ENCODE measurements at regions not wholly inside any gene's neighbourhood (a gene's known extent, or its start where the extent isn't known, plus 50 kb on each side); places are given as distances from the start of the nearest gene placed in this dataset.
"Not testable (repeated sequence)": the region's sequence is repeated elsewhere in the genome, so short reads cannot be mapped to it uniquely, and the experiment has no call there.

DNA sequence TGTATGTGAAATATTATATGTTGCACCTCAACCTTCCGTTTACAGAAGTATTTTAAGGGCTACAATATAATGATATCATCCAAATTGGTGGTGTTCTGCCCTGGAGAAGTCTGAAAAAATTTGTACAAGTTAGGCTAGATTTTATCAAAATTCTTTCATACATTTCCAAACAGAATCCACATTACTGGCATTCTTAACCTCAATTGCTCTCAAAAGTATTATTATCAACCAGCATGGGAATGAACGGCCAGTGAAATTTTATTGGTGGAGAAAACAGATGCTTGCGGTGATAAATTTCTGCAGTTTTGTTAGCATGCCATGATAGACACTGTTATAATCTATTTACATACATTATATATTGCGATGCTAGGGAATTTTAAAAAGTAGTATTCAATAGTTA is 88.3 kb upstream of the TFPI start:
- Mint-ChIP-seq H3K4me1 (no peaks in the 10 kb centered on the region), H3K36me3 (ENCODE audit: low read depth) (no peaks in the 10 kb centered on the region), H3K27me3 (no peaks in the 10 kb centered on the region), H3K4me3 (no peak overlapping the region), H3K9me3 (no peaks in the 10 kb centered on the region), H3K27ac (no peak overlapping the region)
- ChIA-PET CTCF (no interaction called here), POLR2A (no interaction called here)
- DNase-seq: no peak

DNA sequence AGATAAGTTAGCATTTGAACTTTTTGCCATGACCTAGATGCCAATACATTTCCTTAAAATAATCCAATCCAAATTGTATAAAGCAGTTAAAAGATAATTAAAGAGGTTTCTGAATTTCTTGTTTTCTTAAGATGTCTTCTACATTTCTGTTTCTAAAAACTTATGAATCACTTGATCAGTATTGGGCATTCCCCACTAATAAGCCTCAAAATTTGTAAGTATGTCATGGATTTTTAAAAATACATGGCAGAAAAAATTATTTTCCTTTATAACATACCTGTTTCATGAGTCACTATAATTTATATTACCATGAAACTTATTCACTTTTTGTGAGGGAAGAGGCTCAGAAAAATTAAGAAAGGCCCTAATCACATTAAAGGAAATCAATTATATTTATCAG is 90.3 kb upstream of the TFPI start:
- H3K27me3 Mint-ChIP-seq: no peaks in the 10 kb centered on the region
- no peak overlapping the region for H3K4me3 Mint-ChIP-seq
- DNase-seq: no peak
- no peaks in the 10 kb centered on the region for H3K4me1 Mint-ChIP-seq
- CTCF ChIA-PET: no interaction called here
- H3K36me3 Mint-ChIP-seq (ENCODE audit: low read depth): no peaks in the 10 kb centered on the region
- no peaks in the 10 kb centered on the region for H3K9me3 Mint-ChIP-seq
- H3K27ac Mint-ChIP-seq: no peak overlapping the region
- POLR2A ChIA-PET: no interaction called here

DNA sequence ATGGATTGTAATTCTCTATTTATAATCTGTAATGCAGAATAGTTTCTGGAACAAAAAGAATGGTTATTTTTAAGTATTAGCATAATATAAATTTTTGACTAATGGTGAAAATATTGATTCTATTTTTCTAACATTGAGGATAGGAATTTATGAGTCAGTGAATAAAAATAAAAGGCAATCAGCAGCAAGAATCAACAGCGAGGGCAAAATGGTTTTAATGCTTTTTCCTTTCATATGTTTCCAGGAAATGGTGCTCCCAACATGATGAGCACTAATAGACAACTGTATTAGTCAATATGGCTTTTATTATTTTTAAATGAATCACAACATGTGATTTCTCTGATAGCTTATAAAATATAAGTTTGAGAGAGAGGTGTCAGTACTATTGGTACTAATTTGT is 90.7 kb upstream of the TFPI start:
- CTCF ChIA-PET: no interaction called here
- H3K9me3 Mint-ChIP-seq: no peaks in the 10 kb centered on the region
- H3K4me1 Mint-ChIP-seq: no peaks in the 10 kb centered on the region
- H3K36me3 Mint-ChIP-seq (ENCODE audit: low read depth): no peaks in the 10 kb centered on the region
- DNase-seq: no peak
- no peaks in the 10 kb centered on the region for H3K27me3 Mint-ChIP-seq
- H3K4me3 Mint-ChIP-seq: no peak overlapping the region
- POLR2A ChIA-PET: no interaction called here
- no peak overlapping the region for H3K27ac Mint-ChIP-seq

DNA sequence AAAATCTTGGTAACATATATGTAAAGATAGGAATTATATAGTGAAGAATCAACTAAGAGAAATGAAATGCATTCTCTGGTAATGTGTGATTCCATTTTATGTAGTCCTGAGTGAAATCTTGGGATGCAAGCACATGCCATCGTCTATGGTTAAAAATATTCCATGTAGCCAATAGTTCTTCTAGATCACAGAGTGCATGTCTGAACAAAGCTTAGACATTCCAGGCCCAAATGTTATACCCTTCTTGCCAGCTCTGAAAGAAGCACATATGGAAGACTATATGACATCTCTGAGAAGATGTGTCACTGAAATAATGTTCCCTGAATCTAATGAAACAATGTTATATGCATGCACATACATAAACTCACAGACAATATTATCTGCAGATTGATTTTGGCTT is 92.3 kb upstream of the TFPI start:
- no peaks in the 10 kb centered on the region for H3K27me3 Mint-ChIP-seq
- H3K9me3 Mint-ChIP-seq: no peaks in the 10 kb centered on the region

DNA sequence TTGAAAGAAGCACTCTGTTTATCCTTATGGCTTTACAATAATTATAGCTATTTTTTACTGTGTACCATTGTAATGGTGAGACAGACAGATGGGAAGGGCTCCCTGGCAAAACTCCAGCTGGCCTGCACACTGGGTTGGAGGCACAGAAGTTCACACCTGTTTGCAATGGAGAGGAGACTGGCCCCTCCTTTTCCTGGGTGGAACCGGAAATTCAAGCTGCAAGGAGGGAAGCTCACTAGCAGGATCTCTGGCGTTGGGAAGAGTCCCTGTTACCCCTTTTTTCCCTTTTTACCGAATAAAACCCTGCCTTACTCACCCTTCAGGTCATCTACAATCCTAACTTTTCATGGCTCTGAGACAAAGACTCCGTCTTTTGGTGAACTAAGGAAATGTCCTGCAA is 100.3 kb upstream of the TFPI start:
- ChIA-PET POLR2A (no interaction called here), CTCF (no interaction called here)
- no peaks in the 10 kb centered on the region for H3K27me3 Mint-ChIP-seq
- no peaks in the 10 kb centered on the region for H3K4me1 Mint-ChIP-seq
- H3K4me3 Mint-ChIP-seq: no peak overlapping the region
- no peak for DNase-seq
- H3K9me3 Mint-ChIP-seq: no peaks in the 10 kb centered on the region
- no peaks in the 10 kb centered on the region for H3K36me3 Mint-ChIP-seq (ENCODE audit: low read depth)
- H3K27ac Mint-ChIP-seq: no peak overlapping the region

More for the DNA sequence above, 92.3 kb upstream of the TFPI start:
- CTCF ChIA-PET: no interaction called here
- POLR2A ChIA-PET: no interaction called here
- Mint-ChIP-seq H3K4me1 (no peaks in the 10 kb centered on the region), H3K4me3 (no peak overlapping the region), H3K27ac (no peak overlapping the region), H3K36me3 (ENCODE audit: low read depth) (no peaks in the 10 kb centered on the region)
- no peak for DNase-seq

DNA sequence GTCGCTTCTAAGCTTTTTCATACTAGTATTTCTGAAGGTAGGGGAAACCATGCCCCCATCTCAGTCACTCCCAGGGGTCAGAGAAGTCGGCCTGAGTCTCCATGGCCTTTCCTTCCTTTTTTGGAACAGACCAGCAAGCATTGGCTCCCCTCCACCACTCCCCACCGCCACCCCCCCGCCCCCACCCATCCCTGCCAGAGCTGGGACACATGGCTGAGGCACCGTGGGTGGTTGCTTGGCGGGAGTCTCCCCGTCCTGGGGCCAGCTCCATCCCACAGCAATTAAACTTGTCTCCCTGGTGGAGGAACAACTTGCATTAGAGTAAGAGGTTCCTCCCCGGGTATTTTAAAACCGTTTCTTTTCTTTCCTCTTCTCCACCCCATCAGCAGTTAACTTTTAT is 100.8 kb upstream of the TFPI start:
- ChIA-PET POLR2A (no interaction called here), CTCF (no interaction called here)
- H3K4me3 Mint-ChIP-seq: no peak overlapping the region
- H3K4me1 Mint-ChIP-seq: no peaks in the 10 kb centered on the region
- H3K27ac Mint-ChIP-seq: no peak overlapping the region
- H3K27me3 Mint-ChIP-seq: no peaks in the 10 kb centered on the region
- no peak for DNase-seq
- H3K36me3 Mint-ChIP-seq (ENCODE audit: low read depth): no peaks in the 10 kb centered on the region
- H3K9me3 Mint-ChIP-seq: no peaks in the 10 kb centered on the region

DNA sequence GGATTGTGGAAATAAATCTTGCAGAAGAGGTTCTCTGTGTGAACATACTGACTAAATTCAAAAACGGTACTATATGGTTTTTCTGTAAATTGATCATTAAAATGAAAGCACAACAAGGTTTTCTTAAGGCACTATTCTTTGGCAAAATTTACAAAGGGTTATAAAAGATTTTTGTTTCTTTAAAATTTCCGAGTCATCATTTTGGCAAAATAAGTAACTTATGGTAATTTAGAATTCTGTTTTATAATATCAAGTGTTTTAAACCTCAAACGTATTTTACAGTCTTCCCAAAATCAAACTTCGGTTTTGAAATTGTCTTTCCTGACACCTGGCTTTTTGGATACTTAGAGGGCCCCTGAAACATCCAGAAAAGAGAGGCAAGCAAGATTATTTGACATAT is 101.9 kb upstream of the TFPI start:
- Mint-ChIP-seq H3K27ac (no peak overlapping the region), H3K36me3 (ENCODE audit: low read depth) (no peaks in the 10 kb centered on the region), H3K4me1 (no peaks in the 10 kb centered on the region), H3K9me3 (peaks cover 3% of the 10 kb centered on the region), H3K27me3 (no peaks in the 10 kb centered on the region), H3K4me3 (no peak overlapping the region)
- no peak for DNase-seq
- POLR2A ChIA-PET: no interaction called here
- CTCF ChIA-PET: no interaction called here

DNA sequence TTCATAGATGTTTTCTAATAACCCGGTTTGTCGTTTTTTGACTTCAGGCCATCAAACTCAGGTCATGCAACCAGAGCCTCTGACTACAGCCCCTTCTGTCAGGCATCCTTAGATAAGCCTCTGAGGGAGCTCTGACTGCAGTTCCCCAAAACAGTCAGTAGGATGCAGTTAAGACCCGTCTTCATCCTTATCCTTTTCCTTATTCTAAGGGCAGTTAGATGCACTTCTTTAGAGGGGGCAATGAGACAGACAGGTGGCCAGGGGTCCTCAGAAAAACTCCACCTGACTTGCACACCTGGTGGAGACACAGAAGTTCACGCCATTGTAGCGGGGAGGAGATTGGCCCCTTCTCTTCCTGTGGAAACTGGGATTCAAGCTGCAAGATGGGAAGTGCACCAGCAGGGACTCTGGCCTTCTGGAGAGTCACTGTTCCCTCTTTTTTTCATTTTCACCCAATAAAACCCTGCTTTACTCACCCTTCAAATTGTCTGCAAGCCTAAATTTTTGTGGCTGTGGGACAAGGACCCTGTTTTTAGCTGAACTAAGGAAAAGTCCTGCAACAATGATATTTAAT is 104.8 kb upstream of the TFPI start:
- POLR2A ChIA-PET: no interaction called here
- H3K36me3 Mint-ChIP-seq (ENCODE audit: low read depth): no peaks in the 10 kb centered on the region
- CTCF ChIA-PET: no interaction called here
- no peaks in the 10 kb centered on the region for H3K4me1 Mint-ChIP-seq
- no peak for DNase-seq
- H3K9me3 Mint-ChIP-seq: peaks cover 5% of the 10 kb centered on the region
- no peak overlapping the region for H3K4me3 Mint-ChIP-seq
- no peaks in the 10 kb centered on the region for H3K27me3 Mint-ChIP-seq
- H3K27ac Mint-ChIP-seq: no peak overlapping the region

DNA sequence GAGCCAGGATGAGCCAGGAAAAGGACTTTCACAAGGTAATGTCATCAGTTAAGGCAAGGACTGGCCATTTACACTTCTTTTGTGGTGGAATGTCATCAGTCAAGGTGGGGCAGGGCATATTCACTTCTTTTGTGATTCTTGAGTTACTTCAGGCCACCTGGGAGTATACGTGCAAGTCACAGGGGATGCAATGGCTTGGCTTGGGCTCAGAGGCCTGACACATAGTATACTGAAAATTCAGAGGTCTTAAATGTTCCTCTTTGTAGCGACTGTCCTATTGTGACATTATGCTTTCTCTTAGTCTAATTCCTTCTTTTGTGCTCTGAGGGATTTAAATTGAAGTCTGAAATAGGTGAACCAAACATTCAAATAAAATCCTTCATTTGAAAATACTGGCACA is 121.8 kb upstream of the TFPI start:
- H3K27ac Mint-ChIP-seq; POLR2A ChIA-PET; H3K4me3 Mint-ChIP-seq; H3K27me3 Mint-ChIP-seq; H3K36me3 Mint-ChIP-seq (ENCODE audit: low read depth); H3K9me3 Mint-ChIP-seq; DNase-seq; H3K4me1 Mint-ChIP-seq; CTCF ChIA-PET: not testable (repeated sequence)

DNA sequence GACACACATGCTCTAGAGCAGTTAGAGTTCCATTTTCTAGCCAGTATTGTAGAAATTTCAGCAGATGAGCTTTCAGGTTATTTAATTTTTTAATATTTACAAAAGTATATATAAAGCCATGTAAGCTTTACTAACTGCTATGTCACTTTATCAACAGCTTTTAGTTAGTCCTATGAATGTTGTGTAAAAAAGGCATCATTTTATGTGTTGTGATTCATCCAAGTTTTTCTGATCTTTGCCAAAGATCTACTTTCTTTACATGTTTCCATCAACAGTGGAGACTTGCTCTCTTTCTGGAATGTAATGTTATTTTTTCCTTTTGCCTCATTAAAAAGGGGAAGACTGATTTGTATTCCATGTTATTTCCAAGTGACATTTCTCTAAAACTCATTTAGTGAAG is 125.2 kb upstream of the TFPI start:
- CTCF ChIA-PET: interaction anchor here (0.7 kb wide), 1 partner anchor 179 kb away, joined by 3 read pairs; no protein-coding TSS in a partner anchor
- no peak overlapping the region for H3K27ac Mint-ChIP-seq
- POLR2A ChIA-PET: no interaction called here

DNA sequence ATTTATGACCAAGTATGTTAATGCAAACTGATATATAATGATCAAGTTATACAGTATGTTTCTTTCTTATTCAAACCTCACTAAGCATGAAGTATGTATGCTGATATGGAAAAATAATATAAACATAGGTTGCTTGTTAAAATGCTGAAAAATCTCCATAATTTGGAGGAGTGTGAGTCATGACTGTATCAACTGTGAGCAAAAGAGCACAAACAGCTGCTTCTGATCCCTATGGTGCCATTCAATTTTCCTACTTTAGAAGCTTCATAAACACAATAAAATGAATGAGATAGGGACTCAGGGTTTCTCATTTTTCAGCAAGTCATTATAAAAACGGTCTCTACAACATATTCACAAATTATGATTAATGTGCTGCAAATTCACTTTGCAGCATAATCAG is 129.9 kb upstream of the TFPI start:
- Mint-ChIP-seq H3K36me3 (ENCODE audit: low read depth) (no peaks in the 10 kb centered on the region), H3K27me3 (no peaks in the 10 kb centered on the region), H3K9me3 (no peaks in the 10 kb centered on the region), H3K4me1 (no peaks in the 10 kb centered on the region), H3K27ac (no peak overlapping the region), H3K4me3 (no peak overlapping the region)
- CTCF ChIA-PET: no interaction called here
- no peak for DNase-seq
- POLR2A ChIA-PET: no interaction called here

More for the DNA sequence above, 125.2 kb upstream of the TFPI start:
- no peak for DNase-seq
- Mint-ChIP-seq H3K9me3 (no peaks in the 10 kb centered on the region), H3K27me3 (no peaks in the 10 kb centered on the region), H3K4me1 (no peaks in the 10 kb centered on the region), H3K4me3 (no peak overlapping the region), H3K36me3 (ENCODE audit: low read depth) (no peaks in the 10 kb centered on the region)

DNA sequence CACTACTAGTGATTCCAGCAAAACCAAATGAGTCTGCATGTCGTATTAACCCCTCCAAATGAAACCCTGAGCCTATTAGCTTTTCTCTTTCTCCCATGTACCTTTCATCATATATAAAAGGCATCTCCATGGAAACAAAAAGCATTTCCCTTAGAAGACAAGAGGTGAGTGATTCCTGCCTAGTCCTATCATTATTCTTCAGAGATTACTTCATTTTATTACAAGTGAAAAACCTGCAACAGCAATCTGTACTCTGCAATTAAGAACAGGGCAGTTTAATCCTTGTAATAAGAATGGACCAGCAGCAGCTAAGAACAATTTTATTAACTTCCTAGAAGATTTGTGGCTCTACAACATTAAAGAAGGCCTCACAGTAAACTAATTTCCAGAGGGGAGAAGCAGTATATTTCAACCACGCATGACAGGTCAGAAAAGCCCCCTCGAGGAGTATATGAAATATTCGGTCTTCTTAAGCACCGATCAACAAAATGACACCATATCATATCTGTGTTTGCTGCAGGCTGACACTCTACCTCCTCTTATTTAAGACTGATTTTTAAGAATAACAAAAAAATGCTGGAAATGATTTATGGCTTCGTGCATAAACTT is 132.3 kb upstream of the TFPI start:
- H3K9me3 Mint-ChIP-seq: no peaks in the 10 kb centered on the region
- no peak overlapping the region for H3K27ac Mint-ChIP-seq
- H3K4me1 Mint-ChIP-seq: no peaks in the 10 kb centered on the region
- H3K27me3 Mint-ChIP-seq: no peaks in the 10 kb centered on the region
- POLR2A ChIA-PET: no interaction called here
- H3K36me3 Mint-ChIP-seq (ENCODE audit: low read depth): no peaks in the 10 kb centered on the region
- CTCF ChIA-PET: no interaction called here
- DNase-seq: no peak
- H3K4me3 Mint-ChIP-seq: no peak overlapping the region

DNA sequence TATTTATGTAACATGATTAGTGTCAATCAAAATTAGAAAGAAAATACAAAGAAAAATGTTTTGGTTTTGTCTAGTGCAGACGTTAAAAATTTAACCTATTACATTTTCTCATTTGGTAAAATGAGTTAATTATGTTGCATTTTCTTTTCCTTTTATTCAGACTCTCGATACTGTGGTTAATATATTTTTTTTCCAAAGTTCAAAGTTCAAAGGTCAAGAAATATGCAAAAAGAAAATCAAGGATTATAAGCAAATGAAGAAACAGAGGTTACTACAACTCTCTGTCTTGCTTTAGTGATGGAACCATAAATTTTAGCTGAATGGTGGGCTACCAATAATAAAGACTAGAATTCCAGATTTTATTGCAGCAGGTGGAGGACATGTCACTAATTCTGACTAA is 133.3 kb upstream of the TFPI start:
- H3K4me3 Mint-ChIP-seq: no peak overlapping the region
- CTCF ChIA-PET: no interaction called here
- no peaks in the 10 kb centered on the region for H3K36me3 Mint-ChIP-seq (ENCODE audit: low read depth)
- no peaks in the 10 kb centered on the region for H3K9me3 Mint-ChIP-seq
- POLR2A ChIA-PET: no interaction called here
- no peaks in the 10 kb centered on the region for H3K4me1 Mint-ChIP-seq
- H3K27me3 Mint-ChIP-seq: no peaks in the 10 kb centered on the region
- H3K27ac Mint-ChIP-seq: no peak overlapping the region
- DNase-seq: no peak

DNA sequence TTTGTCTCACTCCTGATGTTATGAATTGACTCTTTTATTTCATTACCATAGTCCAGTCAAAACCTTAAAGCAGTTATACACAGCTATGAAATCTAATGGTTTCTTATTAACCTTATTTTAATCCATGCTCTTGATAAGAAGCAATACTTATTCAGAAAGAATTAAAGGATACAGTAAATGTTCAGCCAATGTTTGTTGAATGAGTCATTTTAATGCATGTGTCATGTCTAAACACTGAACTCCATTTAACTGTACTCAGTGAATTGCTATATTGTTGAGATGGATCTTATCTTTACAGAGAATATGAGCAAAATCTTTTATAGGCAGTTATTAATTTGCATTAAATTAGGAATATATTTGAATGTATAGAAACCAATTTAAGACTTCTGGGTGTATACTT is 135.1 kb upstream of the TFPI start:
- POLR2A ChIA-PET: no interaction called here
- DNase-seq: no peak
- Mint-ChIP-seq H3K9me3 (no peaks in the 10 kb centered on the region), H3K4me3 (no peak overlapping the region), H3K4me1 (no peaks in the 10 kb centered on the region), H3K27ac (no peak overlapping the region), H3K27me3 (no peaks in the 10 kb centered on the region), H3K36me3 (ENCODE audit: low read depth) (no peaks in the 10 kb centered on the region)
- CTCF ChIA-PET: no interaction called here

DNA sequence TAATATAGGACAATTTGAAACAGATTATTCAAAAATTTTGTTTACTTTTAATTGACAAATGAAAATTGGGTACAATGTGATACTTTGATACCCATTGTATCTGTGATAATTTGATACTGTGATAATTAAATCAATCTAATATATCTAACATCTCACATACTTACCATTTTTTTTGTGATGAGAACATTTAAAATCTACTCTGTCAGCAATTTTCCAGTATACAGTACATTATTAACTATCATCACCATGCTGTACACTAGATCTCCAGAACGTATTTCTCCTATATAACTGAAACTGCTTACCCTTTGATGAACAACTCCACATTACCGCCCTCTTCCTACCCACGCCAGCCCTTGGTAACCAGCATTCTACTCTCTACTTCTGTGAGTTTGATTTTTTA is 139.7 kb upstream of the TFPI start:
- H3K9me3 Mint-ChIP-seq: no peaks in the 10 kb centered on the region
- POLR2A ChIA-PET: no interaction called here
- H3K27ac Mint-ChIP-seq: no peak overlapping the region
- H3K4me3 Mint-ChIP-seq: no peak overlapping the region
- DNase-seq: no peak
- no peaks in the 10 kb centered on the region for H3K4me1 Mint-ChIP-seq
- no peaks in the 10 kb centered on the region for H3K36me3 Mint-ChIP-seq (ENCODE audit: low read depth)
- H3K27me3 Mint-ChIP-seq: no peaks in the 10 kb centered on the region
- CTCF ChIA-PET: no interaction called here
